ENCODE measurements at regions not wholly inside any gene's neighbourhood (a gene's known extent, or its start where the extent isn't known, plus 50 kb on each side); places are given as distances from the start of the nearest gene placed in this dataset.

GRCh38 chr5:18653216-18653752 lies 1019.0 kb downstream of the TAF11L14 start:
- TF ChIP-seq, protein P1, sequence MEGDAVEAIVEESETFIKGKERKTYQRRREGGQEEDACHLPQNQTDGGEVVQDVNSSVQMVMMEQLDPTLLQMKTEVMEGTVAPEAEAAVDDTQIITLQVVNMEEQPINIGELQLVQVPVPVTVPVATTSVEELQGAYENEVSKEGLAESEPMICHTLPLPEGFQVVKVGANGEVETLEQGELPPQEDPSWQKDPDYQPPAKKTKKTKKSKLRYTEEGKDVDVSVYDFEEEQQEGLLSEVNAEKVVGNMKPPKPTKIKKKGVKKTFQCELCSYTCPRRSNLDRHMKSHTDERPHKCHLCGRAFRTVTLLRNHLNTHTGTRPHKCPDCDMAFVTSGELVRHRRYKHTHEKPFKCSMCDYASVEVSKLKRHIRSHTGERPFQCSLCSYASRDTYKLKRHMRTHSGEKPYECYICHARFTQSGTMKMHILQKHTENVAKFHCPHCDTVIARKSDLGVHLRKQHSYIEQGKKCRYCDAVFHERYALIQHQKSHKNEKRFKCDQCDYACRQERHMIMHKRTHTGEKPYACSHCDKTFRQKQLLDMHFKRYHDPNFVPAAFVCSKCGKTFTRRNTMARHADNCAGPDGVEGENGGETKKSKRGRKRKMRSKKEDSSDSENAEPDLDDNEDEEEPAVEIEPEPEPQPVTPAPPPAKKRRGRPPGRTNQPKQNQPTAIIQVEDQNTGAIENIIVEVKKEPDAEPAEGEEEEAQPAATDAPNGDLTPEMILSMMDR (IDR thresholded peaks at IDR 0.05; ENCODE audit: poor library complexity), result no peak
- TF ChIP-seq EZH2 (IDR thresholded peaks at IDR 0.05; ENCODE audit: borderline replicate concordance), result no peak
